OCI-LY1 (cell line): ENCODE measurements at regions not wholly inside any gene's neighbourhood (a gene's known extent, or its start where the extent isn't known, plus 50 kb on each side); places are given as distances from the start of the nearest gene placed in this dataset.

Experiments
- H2AFZ ChIP-seq: fragments of 200-600 bp; sonication (generic), shearing (Covaris generic); 2 replicates; pipeline ENCODE4 v1.6.0; 2014; ENCODE audit warnings: antibody characterized with exemption, mild to moderate bottlenecking, low read length
- H3F3A ChIP-seq: fragments of 200-600 bp; sonication (generic), shearing (Covaris generic); 2 replicates; pipeline ENCODE4 v1.6.0; 2014; ENCODE audit warnings: mild to moderate bottlenecking, antibody characterized with exemption, low read length, moderate library complexity; ENCODE audit not compliant: insufficient read depth
- H3K27ac ChIP-seq: fragments of 200-600 bp; sonication (generic); 2 replicates; pipeline ENCODE4 v1.5.1; 2014; ENCODE audit warnings: low read length, mixed run types, mild to moderate bottlenecking, low read depth; ENCODE audit not compliant: poor library complexity, severe bottlenecking
- H3K27me3 ChIP-seq: fragments of 200-600 bp; sonication (generic); 2 replicates; pipeline ENCODE4 v1.6.0; 2014; ENCODE audit warnings: antibody characterized with exemption, mild to moderate bottlenecking, low read length, moderate library complexity; ENCODE audit not compliant: insufficient read depth
- H3K36me3 ChIP-seq: fragments of 200-600 bp; sonication (generic); 2 replicates; pipeline ENCODE4 v1.6.1; 2014; ENCODE audit warnings: mild to moderate bottlenecking, antibody characterized with exemption, low read length, moderate library complexity, mixed read lengths; ENCODE audit not compliant: insufficient read depth
- H3K4me1 ChIP-seq: fragments of 200-600 bp; sonication (generic); 2 replicates; pipeline ENCODE4 v1.5.1; 2014; ENCODE audit warnings: mild to moderate bottlenecking, low read length, moderate library complexity; ENCODE audit not compliant: insufficient read depth, severe bottlenecking
- H3K4me2 ChIP-seq: fragments of 200-600 bp; sonication (generic), shearing (Covaris generic); 2 replicates; pipeline ENCODE4 v1.6.1; 2014; ENCODE audit warnings: low read length
- H3K4me3 ChIP-seq: fragments of 200-600 bp; sonication (generic); 2 replicates; pipeline ENCODE4 v1.5.1; 2014; ENCODE audit warnings: low read length, low read depth, mild to moderate bottlenecking, mixed read lengths; ENCODE audit not compliant: poor library complexity, severe bottlenecking
- H3K79me2 ChIP-seq: fragments of 200-600 bp; shearing (Covaris generic); 2 replicates; pipeline ENCODE4 v1.6.1; 2016; ENCODE audit warnings: mixed run types, low read length, mixed read lengths; ENCODE audit not compliant: insufficient read depth
- H3K9ac ChIP-seq: fragments of 200-600 bp; sonication (generic), shearing (Covaris generic); 2 replicates; pipeline ENCODE4 v1.6.1; 2014; ENCODE audit warnings: mild to moderate bottlenecking, low read length, mixed read lengths
- H3K9me2 ChIP-seq: fragments of 200-600 bp; sonication (generic), shearing (Covaris generic); 2 replicates; pipeline ENCODE4 v1.6.1; 2014; ENCODE audit warnings: low read depth, mild to moderate bottlenecking, low read length, mixed read lengths
- H3K9me3 ChIP-seq: fragments of 200-600 bp; shearing (Covaris generic); 2 replicates; pipeline ENCODE4 v1.6.1; 2014; ENCODE audit warnings: low read length, mixed read lengths
- H4K20me1 ChIP-seq: fragments of 200-600 bp; sonication (generic), shearing (Covaris generic); 2 replicates; pipeline ENCODE4 v1.6.0; 2016; ENCODE audit warnings: mild to moderate bottlenecking, low read length; ENCODE audit not compliant: insufficient read depth
- CTCF ChIP-seq: fragments of 200-600 bp; sonication (generic), shearing (Covaris generic); IDR thresholded peaks from 2 replicates; pipeline ENCODE4 v1.5.1; 2017; ENCODE audit warnings: mild to moderate bottlenecking, antibody characterized with exemption, low read length, moderate library complexity, mixed read lengths
- EZH2 ChIP-seq: fragments of 200-600 bp; sonication (generic), shearing (Covaris generic); IDR thresholded peaks from 2 replicates; pipeline ENCODE4 v1.8.0; 2017; ENCODE audit warnings: borderline replicate concordance, mixed run types, mild to moderate bottlenecking, antibody characterized with exemption, low read length, moderate library complexity, mixed read lengths

- Histone ChIP-seq H3K4me1 (no peaks in the 10 kb centered on the region), H3K4me2 (no peak overlapping the region), H4K20me1 (no peaks in the 10 kb centered on the region), H3F3A (no peaks in the 10 kb centered on the region), H3K36me3 (no peaks in the 10 kb centered on the region), H3K4me3 (no peak overlapping the region), H2AFZ (no peak overlapping the region), H3K79me2 (no peaks in the 10 kb centered on the region), H3K9me2 (no peaks in the 10 kb centered on the region), H3K9ac (no peak overlapping the region), H3K27me3 (no peaks in the 10 kb centered on the region), H3K9me3 (no peaks in the 10 kb centered on the region), H3K27ac (no peak overlapping the region)
- TF ChIP-seq CTCF, result no peak
- no peak for TF ChIP-seq EZH2
Observed at GRCh38 chr10:55220975-55221374, 419.9 kb upstream of the PCDH15 start.

- Histone ChIP-seq H3K27ac (no peak overlapping the region), H2AFZ (no peak overlapping the region), H3K9me3 (no peaks in the 10 kb centered on the region), H4K20me1 (no peaks in the 10 kb centered on the region), H3F3A (no peaks in the 10 kb centered on the region), H3K79me2 (no peaks in the 10 kb centered on the region), H3K4me2 (no peak overlapping the region), H3K36me3 (no peaks in the 10 kb centered on the region), H3K4me3 (no peak overlapping the region), H3K9me2 (no peaks in the 10 kb centered on the region), H3K27me3 (no peaks in the 10 kb centered on the region), H3K9ac (no peak overlapping the region), H3K4me1 (no peaks in the 10 kb centered on the region)
- no peak for TF ChIP-seq CTCF
- no peak for TF ChIP-seq EZH2
Observed at GRCh38 chr10:55215699-55216098, 414.7 kb upstream of the PCDH15 start.

GRCh38 chr10:55214608-55215007 is 413.6 kb upstream of the PCDH15 start:
- Histone ChIP-seq H3K27ac (no peak overlapping the region), H3K79me2 (no peaks in the 10 kb centered on the region), H3F3A (no peaks in the 10 kb centered on the region), H3K4me1 (no peaks in the 10 kb centered on the region), H4K20me1 (no peaks in the 10 kb centered on the region), H3K4me2 (no peak overlapping the region), H3K9me2 (no peaks in the 10 kb centered on the region), H2AFZ (no peak overlapping the region), H3K9ac (no peak overlapping the region), H3K4me3 (no peak overlapping the region), H3K27me3 (no peaks in the 10 kb centered on the region), H3K36me3 (no peaks in the 10 kb centered on the region), H3K9me3 (no peaks in the 10 kb centered on the region)
- TF ChIP-seq CTCF (no peak), EZH2 (no peak)
